HEK293T (cell line): ENCODE measurements at regions not wholly inside any gene's neighbourhood (a gene's known extent, or its start where the extent isn't known, plus 50 kb on each side); places are given as distances from the start of the nearest gene placed in this dataset.

Experiments used
- ARNT ChIP-seq: fragments of 450-650 bp; IDR thresholded peaks from 2 replicates; pipeline ENCODE4 v1.6.1; 2017; ENCODE audit warnings: mild to moderate bottlenecking
- BHLHE40 ChIP-seq: fragments of 450-650 bp; IDR thresholded peaks from 2 replicates; pipeline ENCODE4 v1.6.1; 2016; ENCODE audit warnings: mild to moderate bottlenecking, moderate library complexity, borderline replicate concordance
- CTBP1 ChIP-seq: fragments of 450-650 bp; IDR thresholded peaks from 2 replicates; pipeline ENCODE4 v1.6.1; 2016; ENCODE audit warnings: borderline replicate concordance
- ELF4 ChIP-seq: fragments of 450-650 bp; IDR thresholded peaks from 2 replicates; pipeline ENCODE4 v1.6.1; 2017; ENCODE audit warnings: antibody characterized with exemption
- FOXK2 ChIP-seq: fragments of 450-650 bp; IDR thresholded peaks from 2 replicates; pipeline ENCODE4 v1.6.1; 2016; ENCODE audit warnings: mild to moderate bottlenecking
- FOXM1 ChIP-seq: fragments of 450-650 bp; IDR thresholded peaks from 2 replicates; pipeline ENCODE4 v1.6.1; 2017; ENCODE audit warnings: mild to moderate bottlenecking, borderline replicate concordance
- HDGF ChIP-seq: fragments of 450-650 bp; IDR thresholded peaks from 2 replicates; pipeline ENCODE4 v1.6.1; 2017; ENCODE audit warnings: antibody characterized with exemption, borderline replicate concordance
- NFRKB ChIP-seq: fragments of 450-650 bp; IDR thresholded peaks from 2 replicates; pipeline ENCODE4 v1.6.1; 2016; ENCODE audit warnings: mild to moderate bottlenecking, moderate library complexity
- SP1 ChIP-seq: fragments of 450-650 bp; IDR thresholded peaks from 2 replicates; pipeline ENCODE4 v1.6.1; 2017
- SUZ12 ChIP-seq: fragments of 450-650 bp; IDR thresholded peaks from 2 replicates; pipeline ENCODE4 v1.6.1; 2016; ENCODE audit warnings: mild to moderate bottlenecking
- TARDBP ChIP-seq: fragments of 450-650 bp; IDR thresholded peaks from 2 replicates; pipeline ENCODE4 v1.6.1; 2016
- ZNF384 ChIP-seq: fragments of 450-650 bp; IDR thresholded peaks from 2 replicates; pipeline ENCODE4 v1.6.1; 2016
- TF ChIP-seq, protein P1 (sequence below): fragments of 450-650 bp; IDR thresholded peaks from 2 replicates; pipeline ENCODE4 v1.6.1; 2016

GRCh38 chr9:88191456-88191855 is 53.2 kb upstream of the SPATA31C2 start:
- TF ChIP-seq TARDBP (no peak), SP1 (no peak), SUZ12 (no peak), FOXK2 (no peak), HDGF (no peak), CTBP1 (no peak), ARNT (no peak), ELF4 (no peak), FOXM1 (no peak), BHLHE40 (no peak), NFRKB (no peak), ZNF384 (no peak)
- TF ChIP-seq, protein P1, sequence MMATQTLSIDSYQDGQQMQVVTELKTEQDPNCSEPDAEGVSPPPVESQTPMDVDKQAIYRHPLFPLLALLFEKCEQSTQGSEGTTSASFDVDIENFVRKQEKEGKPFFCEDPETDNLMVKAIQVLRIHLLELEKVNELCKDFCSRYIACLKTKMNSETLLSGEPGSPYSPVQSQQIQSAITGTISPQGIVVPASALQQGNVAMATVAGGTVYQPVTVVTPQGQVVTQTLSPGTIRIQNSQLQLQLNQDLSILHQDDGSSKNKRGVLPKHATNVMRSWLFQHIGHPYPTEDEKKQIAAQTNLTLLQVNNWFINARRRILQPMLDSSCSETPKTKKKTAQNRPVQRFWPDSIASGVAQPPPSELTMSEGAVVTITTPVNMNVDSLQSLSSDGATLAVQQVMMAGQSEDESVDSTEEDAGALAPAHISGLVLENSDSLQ: no peak
